GM21576 (cell line): ENCODE measurements at regions not wholly inside any gene's neighbourhood (a gene's known extent, or its start where the extent isn't known, plus 50 kb on each side); places are given as distances from the start of the nearest gene placed in this dataset.

Experiments used
- ATAC-seq: cut with Tn5 transposase; IDR thresholded peaks from one replicate; pipeline ENCODE4 v1.9.1; 2021; ENCODE audit warnings: mild to moderate bottlenecking, moderate library complexity; ENCODE audit not compliant: unreplicated experiment

DNA sequence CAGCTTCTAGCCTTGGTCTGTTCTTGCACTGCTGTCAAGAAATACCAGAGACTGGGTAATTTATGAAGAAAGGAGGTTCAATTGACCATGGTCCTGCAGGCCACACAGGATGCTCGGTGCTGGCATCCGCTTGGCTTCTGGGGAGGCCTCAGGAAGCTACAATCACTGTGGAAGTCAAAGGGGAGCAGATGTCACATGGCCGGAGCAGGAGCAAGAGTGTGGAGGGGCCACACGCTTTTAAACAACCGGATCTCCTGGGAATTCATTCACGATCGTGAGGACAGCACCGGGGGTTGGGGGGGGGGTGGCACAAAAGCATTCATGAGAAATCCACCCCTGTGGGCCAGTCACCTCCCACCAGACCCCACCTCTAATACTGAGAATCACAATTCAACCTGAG is 850.4 kb upstream of the SALL3 start:
- ATAC-seq, result no peak

DNA sequence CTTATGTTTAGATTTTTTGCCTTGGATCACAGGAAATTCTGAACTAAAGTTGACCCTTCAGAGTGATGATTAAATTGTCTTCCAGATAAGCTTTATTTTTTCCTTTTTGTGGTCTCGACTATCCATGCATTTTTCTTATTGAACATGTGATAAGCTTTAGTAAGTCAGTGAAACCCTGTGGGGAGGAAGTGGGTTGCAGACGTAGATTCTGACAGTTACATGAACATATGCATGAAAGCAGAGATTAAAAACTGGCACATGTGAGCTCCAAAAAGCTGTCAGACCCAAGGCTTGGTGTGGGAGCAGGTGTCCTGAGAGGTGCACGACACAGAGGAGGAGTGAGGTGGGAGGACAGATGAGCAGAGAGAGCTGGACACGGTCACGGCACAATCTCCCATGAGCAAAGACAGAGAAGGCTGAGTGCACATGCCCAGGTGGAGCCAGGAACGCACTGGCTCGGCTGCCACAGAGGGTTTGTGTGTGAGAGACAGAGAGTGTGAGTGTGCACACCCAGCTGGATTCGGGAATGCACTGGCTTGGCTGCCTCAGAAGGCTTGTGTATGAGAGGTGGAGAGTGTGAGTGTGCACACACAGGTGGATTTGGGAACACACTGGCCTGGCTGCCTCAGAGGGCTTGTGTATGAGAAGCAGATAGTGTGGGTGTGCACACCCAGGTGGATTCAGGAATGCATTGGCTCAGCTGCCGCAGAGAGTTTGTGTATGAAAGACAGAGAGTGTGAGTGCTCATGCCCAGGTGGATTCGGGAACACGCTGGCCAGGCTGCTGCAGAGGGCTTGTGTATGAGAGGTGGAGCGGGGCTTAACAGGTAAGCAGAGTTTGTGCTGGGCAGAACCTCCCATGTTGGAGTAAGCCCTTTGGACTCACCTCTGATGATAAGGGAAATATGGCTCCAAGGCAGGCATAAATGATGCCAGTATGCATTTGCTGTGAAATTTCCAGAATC is 849.1 kb upstream of the SALL3 start:
- no peak for ATAC-seq

DNA sequence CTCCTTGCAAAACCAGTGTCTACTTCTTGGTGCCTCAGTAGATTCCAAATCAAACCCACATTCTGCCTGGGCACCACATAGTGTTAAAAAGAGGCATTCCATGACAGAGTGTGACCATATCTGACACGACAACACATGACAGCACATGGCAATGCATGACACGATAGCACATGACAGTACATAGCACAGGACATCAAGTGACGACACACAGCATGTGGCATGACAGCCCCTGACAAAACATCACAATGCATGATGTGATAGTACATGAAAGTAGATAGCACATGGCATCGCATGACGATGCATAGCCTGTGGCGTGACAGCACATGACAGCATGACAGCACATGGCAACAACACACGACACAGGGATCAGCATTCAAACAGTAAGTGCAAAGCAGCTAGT is 845.9 kb upstream of the SALL3 start:
- no peak for ATAC-seq

DNA sequence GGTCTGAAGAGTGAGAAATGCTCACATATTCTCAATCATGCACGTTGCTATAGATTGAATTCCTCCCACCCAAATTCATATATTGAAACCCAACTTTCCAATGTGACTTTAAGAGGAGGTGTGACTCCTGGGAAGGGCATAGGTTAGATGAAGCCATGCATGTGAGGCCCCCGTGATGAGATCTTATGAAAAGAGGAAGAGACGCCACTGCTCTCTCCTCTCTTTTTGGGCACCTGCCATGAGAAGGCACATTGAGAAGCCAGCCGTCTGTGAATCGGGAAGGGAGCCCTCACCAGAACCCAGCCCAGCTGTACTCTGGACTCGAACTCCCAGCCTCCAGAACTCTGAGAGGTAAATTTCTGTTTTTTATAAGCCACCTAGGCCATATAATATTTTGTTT is 842.6 kb upstream of the SALL3 start:
- no peak for ATAC-seq

DNA sequence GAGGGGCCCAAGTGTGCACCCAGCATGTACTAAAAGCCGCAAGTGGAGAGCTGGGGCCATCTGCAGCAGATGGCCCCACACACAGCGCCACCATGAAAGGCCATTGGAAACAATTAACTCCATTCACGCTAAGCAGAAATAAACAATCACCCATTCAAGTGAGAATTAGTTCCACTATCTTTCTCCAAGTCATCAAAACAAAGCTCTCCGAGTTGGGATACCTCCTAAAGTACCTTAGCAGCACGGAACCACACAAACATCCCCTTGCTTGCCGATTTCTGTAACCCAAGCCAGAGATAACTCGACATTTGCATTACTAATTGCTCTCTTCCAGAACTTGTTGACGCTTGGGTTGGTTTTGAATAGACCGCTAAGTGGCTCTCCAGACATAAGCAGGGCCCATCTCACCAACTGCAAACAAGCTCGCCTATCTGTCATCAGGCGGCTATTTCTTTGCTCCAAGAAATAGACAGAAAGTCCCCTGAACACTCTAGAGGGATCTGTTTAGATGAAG is 840.6 kb upstream of the SALL3 start:
- no peak for ATAC-seq

DNA sequence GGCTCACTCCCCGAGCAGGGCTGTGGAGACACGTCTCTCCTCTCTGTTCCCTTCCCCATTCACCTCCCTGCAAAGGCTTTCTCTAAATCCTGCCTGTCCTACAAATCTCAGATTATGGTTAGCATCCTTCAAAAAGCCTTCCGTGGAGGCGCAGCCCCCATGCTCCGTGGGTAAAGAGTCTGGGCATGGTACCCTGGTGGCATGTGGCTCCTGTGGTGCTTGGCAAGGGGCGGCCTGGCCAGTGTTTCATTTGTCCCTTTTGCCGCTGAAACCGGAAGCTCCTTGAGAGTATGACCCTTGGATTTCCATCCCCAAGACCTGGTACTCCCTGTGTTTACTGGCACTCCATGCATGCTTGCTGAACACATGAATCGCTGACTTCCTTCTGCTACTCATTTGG is 839.3 kb upstream of the SALL3 start:
- ATAC-seq, result no peak

DNA sequence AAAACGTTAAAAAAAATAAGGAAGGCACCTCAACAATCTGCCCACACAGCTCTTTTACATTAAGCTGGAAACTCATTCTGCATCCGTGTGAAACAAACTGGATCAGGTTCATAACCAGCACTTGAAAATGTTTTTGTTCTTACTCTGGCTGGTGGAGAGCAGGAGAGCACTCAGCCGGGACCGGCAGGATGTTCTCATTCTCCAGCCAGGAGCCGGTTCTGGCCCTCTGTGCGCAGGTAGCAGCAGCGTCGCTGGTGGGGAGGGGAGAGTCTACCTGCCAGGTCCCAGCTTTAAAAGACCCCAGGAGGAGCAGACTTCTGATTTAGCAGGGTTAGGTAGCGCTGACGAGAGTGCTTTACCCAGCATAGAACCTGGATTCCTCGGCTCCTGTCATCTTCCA is 834.9 kb upstream of the SALL3 start:
- ATAC-seq, result no peak

DNA sequence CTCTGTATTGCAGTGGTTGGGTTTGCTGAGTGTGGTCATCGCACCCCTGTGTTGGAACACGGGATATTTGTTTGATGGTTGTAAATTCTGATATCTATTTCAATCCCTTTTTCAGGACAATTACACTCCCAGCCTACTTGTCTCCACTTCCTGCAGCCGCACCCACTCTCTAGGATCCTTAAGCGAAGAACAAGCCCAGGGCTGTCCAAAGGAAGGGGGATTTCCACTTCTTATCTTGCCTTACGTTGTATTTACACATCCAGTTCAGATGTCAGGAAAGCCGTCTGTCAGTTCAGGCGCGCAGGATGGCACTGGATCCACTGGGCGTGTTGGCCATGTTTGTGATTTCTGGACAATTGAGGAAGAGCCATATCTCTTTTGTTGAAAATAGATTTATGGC is 834.5 kb upstream of the SALL3 start:
- ATAC-seq, result no peak

DNA sequence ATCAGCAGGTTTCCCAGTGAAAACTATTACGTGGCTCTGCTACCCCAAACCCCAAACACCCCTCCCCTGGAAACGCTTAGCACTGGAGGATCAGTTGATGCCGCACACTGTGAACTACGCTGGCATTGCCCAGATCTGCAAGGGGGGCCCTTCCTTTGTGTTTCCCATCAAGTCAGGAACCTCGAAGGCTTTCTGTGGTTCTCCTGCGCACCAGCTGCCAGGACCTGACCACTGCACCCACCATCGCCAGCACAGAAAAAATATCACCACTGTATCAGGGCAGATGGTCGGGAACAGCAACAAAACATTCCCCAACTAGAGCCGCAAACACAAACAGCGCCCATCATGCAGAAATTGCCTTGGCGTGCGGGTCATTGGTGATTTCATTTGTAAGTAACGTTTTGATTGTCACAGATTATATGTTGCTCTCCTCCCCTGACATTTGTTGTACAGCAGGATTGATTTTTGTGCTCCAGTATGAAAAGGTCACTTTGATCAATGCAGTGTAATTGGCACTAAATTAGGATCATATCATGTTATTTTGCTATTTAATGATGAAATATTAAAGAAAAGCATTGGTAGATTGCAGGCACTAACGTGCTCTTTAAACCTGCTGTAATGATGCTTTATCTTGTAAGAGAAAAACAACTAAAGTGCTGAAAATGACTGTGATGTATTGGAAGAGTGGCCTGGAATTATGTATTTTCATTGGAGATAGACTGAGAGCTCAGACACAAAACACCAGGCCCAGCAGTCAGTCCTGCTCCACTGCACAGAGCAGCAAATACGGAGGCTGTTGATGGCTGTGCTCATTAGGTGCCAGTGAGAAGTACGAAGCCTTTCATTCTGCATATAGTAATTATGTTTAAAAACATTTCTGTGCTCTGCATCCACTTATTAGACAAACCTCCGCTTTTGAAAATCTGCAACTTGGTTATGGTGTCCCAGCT is 833.2 kb upstream of the SALL3 start:
- ATAC-seq, result no peak

DNA sequence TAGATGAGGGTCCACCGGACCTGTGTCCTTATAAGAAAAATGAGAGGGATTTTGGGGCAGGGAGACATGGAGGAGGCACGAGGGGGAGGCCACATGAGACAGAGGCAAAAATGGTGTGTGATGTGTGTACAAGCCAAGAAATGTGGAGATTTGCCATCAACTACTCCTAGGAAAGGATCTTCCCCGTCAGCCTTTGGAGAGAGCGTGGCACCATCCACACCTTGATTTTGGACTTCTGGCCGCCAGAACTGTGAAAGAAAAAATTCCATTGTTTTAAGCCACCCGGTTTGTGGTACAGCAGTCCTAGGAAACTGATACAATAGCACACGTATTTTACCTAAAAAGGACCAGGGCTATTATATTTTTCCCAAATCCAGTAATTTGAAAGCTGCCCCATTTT is 829.0 kb upstream of the SALL3 start:
- ATAC-seq, result no peak

DNA sequence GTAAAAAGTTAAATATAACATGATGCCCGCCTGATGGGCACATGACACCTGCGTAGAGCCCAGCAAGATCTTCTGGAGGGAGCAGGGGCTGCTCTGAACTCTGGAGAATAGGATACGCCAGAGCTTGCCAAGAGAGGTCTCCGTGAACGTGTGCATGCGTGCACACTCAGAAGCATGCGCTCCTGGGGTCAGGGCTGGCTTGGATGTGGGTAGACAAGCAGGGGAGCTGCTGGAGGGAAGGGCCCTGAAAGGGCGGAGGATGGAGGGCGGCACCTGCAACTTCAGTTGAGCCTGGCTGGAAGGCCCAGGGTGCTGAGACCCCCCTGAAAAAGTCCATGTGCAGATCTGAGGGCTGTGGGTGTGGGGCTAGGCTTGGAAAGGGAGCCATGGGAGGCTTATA is 828.4 kb upstream of the SALL3 start:
- no peak for ATAC-seq

DNA sequence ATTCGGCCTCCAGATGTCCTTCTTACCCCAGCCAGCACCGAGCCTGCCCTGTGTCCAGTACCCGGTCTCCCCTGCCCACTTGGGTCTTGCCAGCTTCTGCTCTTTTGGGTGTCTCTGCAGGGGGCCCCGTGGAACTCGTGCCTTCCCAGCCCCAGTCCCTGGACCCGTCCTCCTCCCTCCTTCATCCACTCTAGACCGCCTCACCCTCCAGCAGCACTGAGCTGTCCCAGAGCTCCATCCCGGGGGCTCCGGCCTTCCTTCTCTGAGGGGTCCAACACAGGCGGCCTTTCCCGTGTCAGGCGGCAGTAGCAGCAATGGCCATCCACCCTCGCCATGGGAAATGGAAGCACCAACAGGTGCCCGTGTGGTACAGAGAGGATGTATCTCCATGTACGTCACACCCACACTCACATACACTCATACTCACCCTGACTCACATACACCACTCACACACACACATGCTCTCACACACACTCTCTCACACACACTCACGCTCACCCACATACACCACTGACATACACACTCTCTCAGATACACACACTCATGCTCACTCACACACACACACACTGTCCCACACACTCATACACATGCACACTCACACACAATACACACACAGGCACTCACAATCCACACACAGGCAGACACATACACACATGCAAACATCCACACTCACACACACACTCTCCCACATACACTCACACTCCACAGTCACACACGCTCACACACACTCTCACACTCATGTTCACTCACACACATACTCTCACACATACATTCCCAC is 827.5 kb upstream of the SALL3 start:
- no peak for ATAC-seq

DNA sequence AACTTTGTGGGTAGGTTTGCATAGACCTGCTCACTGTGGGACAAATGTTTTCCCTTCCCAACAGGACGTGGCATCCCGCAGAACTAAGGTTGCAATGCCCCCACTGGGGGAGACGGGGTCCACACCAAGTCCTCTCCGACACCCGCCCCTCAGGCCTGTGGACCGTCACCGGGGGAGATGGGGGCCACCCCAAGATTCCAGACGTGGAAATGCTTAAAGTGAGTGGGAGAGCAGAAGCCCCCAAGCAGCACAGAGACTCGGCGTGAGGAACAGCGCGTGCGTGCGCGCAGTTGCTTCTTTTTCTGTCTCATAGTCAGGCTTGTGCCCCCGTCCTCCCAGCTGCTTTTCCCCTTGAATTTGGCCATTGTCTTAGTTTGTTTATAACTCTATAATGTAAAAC is 826.3 kb upstream of the SALL3 start:
- ATAC-seq, result no peak

DNA sequence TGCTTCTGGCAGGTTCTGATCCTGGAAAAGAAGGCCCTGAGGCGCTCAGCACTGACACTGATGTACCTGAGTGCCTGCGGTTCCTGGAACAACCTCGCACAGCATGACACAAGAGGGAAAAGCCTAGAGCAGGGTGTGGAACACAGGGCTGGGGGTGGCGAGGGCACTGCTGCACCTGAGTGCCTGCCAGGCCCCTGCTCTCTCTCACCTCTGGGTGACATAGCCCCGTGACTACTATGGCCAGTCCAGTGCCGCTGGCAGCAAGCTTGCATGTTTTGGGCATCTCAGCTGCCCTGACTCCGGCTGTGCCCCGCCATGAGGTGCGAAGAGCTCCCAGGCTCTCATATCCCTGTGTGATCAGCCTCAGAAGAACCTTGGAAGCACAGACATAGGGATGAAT is 825.2 kb upstream of the SALL3 start:
- no peak for ATAC-seq

DNA sequence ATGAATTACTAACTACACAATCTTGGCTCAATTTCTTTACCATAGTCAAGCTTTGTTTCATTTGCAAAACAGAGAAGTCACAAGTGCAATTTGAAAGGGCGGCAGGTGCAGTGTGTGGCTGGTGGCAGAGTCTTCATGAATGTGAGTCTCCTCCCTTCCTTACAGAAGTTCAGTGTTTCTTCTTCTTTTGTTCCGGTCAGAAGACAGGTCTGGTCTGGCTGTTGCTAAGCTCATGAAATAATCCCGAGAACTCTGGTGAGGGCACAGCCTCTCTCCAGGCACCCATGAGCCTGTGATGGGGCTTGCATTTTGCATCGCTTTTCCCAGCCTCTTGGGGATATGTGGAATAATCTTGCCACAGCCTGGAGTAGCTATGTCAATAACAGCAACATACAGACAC is 824.8 kb upstream of the SALL3 start:
- no peak for ATAC-seq

DNA sequence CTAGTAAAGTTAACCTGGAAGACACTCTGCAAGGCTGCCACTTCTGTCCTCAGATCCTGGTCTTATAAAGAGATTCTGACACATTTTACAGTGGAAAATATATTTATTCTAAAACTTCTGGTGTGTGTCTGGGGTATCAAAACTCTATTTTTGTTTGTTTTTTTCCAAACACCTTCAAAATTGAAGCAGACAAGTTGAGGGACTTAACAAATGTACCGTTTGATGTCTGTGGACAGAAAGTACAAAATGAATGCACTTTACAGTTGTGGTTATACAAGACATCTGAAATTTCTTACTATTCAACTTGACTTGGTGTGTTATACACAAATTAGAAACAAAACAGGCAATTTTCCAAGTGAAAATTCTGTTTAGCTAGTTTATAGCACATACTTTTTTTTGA is 823.2 kb upstream of the SALL3 start:
- no peak for ATAC-seq

DNA sequence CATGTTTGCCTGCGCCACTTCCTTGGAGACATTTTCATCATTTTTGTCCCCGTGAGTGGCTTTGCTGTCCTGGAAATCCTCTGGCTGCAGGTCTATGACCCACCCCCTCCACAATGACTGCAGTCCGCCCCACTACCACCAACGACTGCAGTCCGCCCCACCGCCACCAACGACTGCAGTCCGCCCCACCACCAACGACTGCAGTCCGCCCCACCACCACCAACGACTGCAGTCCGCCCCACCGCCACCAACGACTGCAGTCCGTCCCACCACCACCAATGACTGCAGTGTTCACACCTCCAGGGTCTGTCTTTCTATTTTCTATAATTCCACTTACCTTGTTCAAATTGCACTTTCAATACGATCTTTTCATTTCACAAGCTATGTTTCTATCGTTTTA is 820.7 kb upstream of the SALL3 start:
- no peak for ATAC-seq

DNA sequence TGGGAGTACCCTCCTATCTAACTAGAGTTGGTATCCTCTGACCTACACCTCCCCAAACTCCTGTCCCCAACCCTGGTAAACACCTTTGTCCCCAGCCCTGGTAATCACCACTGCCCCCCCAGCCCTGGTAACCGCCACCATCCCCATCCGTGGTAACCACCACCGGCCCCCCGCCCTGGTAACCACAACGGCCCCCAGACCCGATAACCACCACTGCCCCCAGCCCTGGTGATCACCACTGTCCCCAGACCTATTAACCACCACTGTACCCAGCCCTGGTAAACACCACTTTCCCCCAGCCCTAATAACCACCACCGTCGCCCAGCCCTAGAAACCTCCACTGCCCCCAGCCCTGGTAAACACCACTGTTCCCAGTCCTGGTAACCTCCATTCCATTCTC is 820.2 kb upstream of the SALL3 start:
- ATAC-seq, result no peak

DNA sequence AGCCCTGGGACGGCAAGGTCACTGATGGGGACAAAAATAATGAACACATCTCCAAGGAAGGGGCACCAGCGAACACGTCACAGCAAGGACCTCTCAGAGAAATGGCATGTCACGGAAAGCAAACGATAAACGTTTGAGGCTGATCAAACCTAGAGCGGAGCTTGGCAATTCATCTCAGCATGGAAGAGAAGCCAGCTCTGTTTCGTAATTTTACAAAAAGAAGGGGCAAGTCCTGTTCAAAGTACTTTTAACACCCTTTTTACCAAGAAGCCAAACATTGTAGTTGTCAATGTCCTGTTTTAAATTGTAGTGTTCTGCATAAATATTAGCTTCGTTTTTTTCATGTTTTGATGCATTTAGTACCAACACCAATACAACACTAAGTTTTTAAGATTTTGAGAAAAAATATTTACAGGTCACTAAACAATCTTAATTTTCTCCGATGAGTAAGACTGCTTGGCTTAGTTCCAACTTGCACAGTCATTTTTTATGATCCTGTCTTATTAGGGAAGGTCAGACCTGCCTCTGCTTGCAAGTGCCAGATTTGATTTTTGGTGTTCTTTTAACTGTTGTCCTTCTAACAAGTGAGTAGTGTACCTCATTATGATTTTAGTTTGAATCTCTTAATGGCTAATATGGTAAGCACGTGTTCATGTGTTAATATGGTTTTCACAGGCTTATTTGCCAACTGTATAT is 818.5 kb upstream of the SALL3 start:
- no peak for ATAC-seq

DNA sequence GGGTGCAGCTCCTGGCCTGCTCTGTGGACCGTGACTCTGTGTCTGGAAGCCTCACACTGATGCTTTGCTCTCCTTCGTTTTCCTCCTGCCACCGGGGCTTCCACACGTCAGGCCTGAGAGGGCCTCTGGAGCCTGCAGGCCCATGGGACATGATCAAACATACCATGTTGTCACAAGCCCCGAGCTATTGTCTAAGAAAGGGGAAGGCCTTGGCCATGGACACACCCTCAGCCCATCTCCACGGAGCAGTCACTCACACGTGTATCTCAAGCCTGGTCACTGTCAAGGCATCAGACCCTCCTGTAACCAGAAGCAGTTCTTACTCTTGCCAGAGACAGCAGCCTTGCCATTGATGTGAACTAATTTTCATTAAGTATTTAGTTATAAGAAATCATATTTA is 814.1 kb upstream of the SALL3 start:
- ATAC-seq, result no peak
